UCSD-AML1 (cell line): ENCODE measurements at regions not wholly inside any gene's neighbourhood (a gene's known extent, or its start where the extent isn't known, plus 50 kb on each side); places are given as distances from the start of the nearest gene placed in this dataset.

Source experiments
- DNase-seq: peaks from one replicate; lab custom pipeline; 2025; ENCODE audit not compliant: unreplicated experiment; lab: John Stamatoyannopoulos, UW

DNA sequence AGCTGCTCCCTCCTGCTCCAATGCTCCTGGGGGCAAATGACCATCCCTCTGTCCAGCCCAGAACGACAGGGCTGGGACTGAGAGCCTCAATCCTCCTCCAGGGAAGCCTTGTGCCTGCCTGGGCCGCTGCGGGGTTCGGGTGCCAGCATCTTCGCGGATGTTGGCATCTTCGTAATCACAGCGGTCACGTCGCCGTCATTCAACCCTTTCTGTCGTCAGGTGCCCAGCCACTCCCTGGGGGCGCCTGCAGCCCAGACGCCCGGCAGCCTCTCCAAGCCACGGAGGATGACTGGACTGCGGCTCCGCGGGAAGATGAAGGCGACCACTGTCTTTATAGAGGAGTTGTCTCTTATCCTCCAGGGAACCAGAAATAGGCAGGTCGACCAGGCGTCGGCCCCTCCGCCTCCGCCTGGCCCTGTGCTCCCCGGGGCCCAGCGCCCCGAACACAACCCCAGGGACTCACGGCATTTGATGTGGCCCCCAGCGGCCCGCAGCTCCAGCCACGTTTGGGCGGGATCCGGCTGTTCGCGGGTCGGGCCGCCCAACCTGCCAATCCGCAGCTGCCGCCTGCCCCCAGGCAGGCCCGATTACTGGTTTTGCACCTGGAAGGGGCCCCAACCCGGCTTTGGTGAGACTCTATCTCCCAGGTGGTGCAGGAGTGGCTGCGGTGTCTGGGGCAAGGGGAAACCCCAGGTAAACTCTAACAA, 113.9 kb downstream of the THNSL2 start:
- DNase-seq = no peak

DNA sequence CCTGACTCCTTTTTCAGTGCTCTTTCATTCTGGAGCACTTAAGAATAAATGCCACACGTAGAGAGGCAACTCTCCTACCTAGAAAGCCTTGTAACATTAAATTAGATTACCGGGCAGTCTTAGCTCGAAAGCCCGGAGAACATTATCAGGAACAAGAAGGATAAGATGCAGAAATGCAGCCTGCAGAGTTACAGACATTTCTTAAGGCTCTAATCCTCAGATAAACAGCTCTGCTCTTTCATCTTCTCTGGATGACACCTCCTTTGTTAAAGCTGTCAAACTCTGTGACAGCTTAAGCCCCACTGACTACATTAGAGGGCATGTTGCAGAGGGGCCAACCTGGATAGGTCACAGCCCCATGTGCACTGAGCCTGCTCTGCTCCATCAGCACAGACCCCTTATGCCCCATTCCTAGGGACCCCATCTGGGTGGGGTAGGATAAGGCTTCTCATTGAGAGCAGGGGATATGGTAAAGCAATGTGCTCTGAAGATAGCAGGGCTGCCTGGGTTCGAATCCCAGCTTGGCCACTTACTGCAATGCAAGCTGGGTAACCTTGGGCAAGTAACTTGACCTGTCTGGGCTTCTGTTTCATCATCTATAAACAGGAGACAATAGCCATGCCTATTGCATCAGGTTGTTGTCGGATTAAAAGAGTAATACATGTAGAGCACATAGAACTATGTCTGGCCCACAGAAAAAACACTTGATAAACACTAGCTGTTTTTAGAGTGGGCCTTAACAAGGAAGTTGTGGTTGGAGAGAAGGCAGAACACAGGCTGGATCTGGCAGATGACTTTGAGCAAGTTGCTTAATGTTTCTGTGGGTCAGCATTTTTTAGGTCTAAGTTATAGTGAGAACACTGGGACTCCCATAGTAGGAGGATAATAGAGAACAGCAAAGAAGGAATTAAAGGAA, 111.4 kb downstream of the THNSL2 start:
- no peak for DNase-seq

GRCh38 chr2:88269836-88270235, 99.7 kb downstream of the THNSL2 start:
- DNase-seq = no peak

GRCh38 chr2:88265352-88266303, 95.5 kb downstream of the THNSL2 start:
- DNase-seq = no peak

GRCh38 chr2:88263861-88264260, 93.7 kb downstream of the THNSL2 start:
- no peak for DNase-seq

- no peak for DNase-seq
Observed at GRCh38 chr2:88261725-88262124, 91.6 kb downstream of the THNSL2 start.

GRCh38 chr2:88258208-88258607, 88.1 kb downstream of the THNSL2 start:
- DNase-seq = no peak

- DNase-seq = no peak
Observed at GRCh38 chr2:88254437-88255091, 84.4 kb downstream of the THNSL2 start.

DNA sequence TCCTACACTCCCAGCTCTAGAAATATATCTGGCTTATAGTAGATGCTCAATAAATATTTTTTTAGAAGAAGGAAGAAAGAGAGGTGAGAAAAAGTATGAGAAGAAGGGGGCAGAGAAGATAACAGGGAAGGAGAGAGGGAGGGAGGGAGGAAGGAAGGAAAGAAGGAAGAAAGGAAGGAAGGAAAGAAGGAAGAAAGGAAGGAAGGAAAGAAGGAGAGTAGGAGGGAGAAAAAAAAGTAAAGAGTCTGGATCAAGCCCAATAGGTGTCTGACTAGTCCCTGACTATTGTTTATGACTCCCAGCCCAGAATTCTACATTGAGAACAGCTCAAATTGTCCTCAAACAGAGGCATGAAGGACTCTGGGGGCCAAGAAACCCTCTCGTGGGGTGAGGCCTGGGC, 83.9 kb downstream of the THNSL2 start:
- no peak for DNase-seq

GRCh38 chr2:88253375-88253774, 83.2 kb downstream of the THNSL2 start:
- no peak for DNase-seq

GRCh38 chr2:88252646-88253045, 82.5 kb downstream of the THNSL2 start:
- no peak for DNase-seq

GRCh38 chr2:88252111-88252510, 82.0 kb downstream of the THNSL2 start:
- no peak for DNase-seq

- no peak for DNase-seq
Observed at GRCh38 chr2:88250404-88250803, 80.3 kb downstream of the THNSL2 start.

DNA sequence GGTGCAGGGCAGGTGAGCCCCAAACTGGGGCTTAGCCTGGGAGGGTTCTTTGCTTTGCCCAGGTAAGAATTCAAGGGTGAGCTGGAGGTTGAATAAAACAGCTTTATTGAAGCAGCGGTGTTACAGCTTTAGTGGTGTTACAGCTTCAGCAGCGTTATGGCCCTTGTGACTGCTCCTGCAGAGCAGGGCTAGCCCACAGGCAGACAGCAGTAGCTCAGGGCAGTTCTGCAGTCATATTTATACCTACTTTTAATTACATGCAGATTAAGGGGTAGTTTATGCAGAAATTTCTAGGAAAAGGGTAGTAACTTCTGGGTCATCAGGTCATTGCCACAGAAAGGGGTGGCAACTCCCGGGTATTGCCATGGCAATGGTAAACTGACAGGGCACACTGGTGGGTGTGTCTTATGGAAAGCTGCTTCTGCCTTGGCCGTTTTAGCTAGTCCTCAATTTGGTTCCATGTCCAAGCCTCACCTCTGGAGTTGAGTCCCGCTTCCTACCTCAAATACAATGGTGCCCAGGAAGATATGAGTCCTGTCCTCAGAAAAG, 78.2 kb downstream of the THNSL2 start:
- no peak for DNase-seq

DNA sequence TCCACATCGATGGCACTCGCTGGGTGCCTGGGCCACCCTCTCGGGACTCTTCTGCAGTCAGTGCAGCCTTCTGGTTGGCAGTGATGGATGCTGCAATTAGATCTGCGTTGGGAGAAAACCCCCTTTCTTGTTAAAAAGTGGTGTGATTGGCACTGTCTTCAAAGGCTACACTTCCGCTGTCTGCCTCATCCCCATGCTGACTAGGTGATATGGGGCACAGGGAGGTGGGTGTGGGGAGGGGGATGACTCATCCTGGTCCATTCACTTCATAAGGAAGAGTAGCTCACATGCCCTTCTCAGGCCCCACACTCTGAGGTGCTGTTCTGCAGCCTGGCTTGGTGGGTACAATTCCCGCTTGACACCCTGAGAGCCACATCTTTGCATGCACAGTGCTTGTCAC, 77.4 kb downstream of the THNSL2 start:
- no peak for DNase-seq

DNA sequence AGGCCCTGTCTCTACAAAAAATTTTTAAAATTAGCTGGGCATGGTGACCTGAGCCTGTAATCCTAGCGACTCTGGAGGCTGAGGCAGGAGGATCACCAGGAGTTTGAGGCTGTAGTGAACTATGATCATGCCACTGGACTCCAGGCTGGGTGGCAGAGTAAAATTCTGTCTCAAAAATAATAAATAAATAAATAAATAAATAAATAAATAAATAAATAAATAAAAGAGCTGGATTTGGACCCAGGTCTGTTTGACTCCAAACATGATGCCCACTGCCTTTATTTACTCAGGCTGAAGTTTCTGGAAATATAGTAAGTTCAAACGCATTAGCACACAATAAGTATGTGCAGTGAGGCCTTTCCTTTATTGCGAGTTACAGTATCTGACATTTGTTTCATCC, 75.0 kb downstream of the THNSL2 start:
- no peak for DNase-seq

GRCh38 chr2:88239781-88240180, 69.6 kb downstream of the THNSL2 start:
- no peak for DNase-seq

DNA sequence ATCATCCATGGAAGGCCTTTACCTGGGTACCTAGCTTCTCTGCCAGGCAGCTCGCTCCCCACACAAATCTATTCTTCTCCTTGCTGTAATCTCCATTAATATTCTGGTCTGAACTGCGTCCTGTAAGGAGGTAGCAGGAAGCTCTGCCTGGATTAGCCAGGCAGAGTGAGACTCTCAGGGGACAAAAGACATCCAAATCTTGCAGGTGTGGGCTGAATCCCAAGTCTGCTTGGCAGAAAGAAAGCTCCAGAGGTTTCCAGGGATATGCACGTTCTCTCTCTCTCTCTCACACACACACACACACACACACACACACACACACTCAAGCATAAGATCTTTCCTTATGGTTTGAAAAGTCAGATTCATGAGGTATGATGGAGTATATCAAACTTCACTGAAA, 66.5 kb downstream of the THNSL2 start:
- DNase-seq = no peak
